ENCODE measurements at regions not wholly inside any gene's neighbourhood (a gene's known extent, or its start where the extent isn't known, plus 50 kb on each side); places are given as distances from the start of the nearest gene placed in this dataset.

GRCh38 chr1:244948416-244948815 is 84.1 kb upstream of the HNRNPU start:
- H3K9ac ChIP-seq (ENCODE audit: insufficient read length, low read depth), result no peak overlapping the region
- H3K27me3 ChIP-seq (ENCODE audit: insufficient read depth, insufficient read length), result no peaks in the 10 kb centered on the region
- H3K36me3 ChIP-seq (ENCODE audit: insufficient read depth, insufficient read length, low read length), result no peaks in the 10 kb centered on the region
- no peak overlapping the region for H3K4me3 ChIP-seq (ENCODE audit: insufficient read length, low read depth)
- DNase-seq (ENCODE audit: low read depth, low spot score), result no peak
- H3K9me3 ChIP-seq (ENCODE audit: insufficient read depth, low read length), result no peaks in the 10 kb centered on the region
- no peaks in the 10 kb centered on the region for H3K4me1 ChIP-seq (ENCODE audit: insufficient read depth, insufficient read length)
- TF ChIP-seq SUZ12 (IDR thresholded peaks at IDR 0.05; ENCODE audit: extremely low read depth, insufficient read depth, insufficient read length) (no peak), YY1 (IDR thresholded peaks at IDR 0.05; ENCODE audit: insufficient read depth, insufficient read length) (no peak), ZNF274 (IDR thresholded peaks at IDR 0.05; ENCODE audit: low read depth, low read length) (no peak)

DNA sequence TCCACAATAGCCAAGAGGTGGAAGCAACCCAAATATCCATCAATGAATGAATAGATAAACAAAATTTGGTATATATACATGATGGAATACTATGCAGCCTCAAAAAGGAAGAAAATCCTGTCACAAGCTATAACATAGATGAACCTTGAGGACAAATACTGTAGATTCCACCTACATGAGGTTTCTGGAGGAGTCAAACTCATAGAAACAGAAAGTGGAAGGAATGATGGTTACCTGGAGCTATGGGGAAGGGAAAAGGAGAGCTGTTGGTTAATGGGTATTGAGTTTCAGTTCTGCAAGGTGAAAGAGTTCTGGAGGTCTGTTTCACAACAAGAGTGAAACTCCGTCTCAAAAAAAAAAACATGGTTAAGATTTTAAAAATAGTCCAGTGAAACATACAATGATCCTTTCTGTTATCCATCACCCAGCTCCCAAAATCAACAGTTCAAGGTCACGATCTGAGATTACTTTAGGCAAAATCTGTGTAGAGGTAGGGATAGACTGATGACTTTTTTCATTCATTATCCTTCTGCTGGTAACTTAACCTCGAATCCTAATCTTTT is 80.8 kb upstream of the HNRNPU start:
- H3K9ac ChIP-seq (ENCODE audit: insufficient read length, low read depth), result no peak overlapping the region
- no peak overlapping the region for H3K4me3 ChIP-seq (ENCODE audit: insufficient read length, low read depth)
- no peak for DNase-seq (ENCODE audit: low read depth, low spot score)
- H3K9me3 ChIP-seq (ENCODE audit: insufficient read depth, low read length), result no peaks in the 10 kb centered on the region
- no peaks in the 10 kb centered on the region for H3K27me3 ChIP-seq (ENCODE audit: insufficient read depth, insufficient read length)
- H3K36me3 ChIP-seq (ENCODE audit: insufficient read depth, insufficient read length, low read length), result no peaks in the 10 kb centered on the region
- no peaks in the 10 kb centered on the region for H3K4me1 ChIP-seq (ENCODE audit: insufficient read depth, insufficient read length)
- TF ChIP-seq SUZ12 (IDR thresholded peaks at IDR 0.05; ENCODE audit: extremely low read depth, insufficient read depth, insufficient read length) (no peak), YY1 (IDR thresholded peaks at IDR 0.05; ENCODE audit: insufficient read depth, insufficient read length) (no peak), ZNF274 (IDR thresholded peaks at IDR 0.05; ENCODE audit: low read depth, low read length) (no peak)

- Histone ChIP-seq H3K36me3 (ENCODE audit: insufficient read depth, insufficient read length, low read length) (no peaks in the 10 kb centered on the region), H3K4me3 (ENCODE audit: insufficient read length, low read depth) (no peak overlapping the region), H3K9ac (ENCODE audit: insufficient read length, low read depth) (no peak overlapping the region), H3K9me3 (ENCODE audit: insufficient read depth, low read length) (no peaks in the 10 kb centered on the region), H3K4me1 (ENCODE audit: insufficient read depth, insufficient read length) (no peaks in the 10 kb centered on the region), H3K27me3 (ENCODE audit: insufficient read depth, insufficient read length) (no peaks in the 10 kb centered on the region)
- DNase-seq (ENCODE audit: low read depth, low spot score), result no peak
- TF ChIP-seq YY1 (IDR thresholded peaks at IDR 0.05; ENCODE audit: insufficient read depth, insufficient read length), result no peak
- no peak for TF ChIP-seq SUZ12 (IDR thresholded peaks at IDR 0.05; ENCODE audit: extremely low read depth, insufficient read depth, insufficient read length)
- no peak for TF ChIP-seq ZNF274 (IDR thresholded peaks at IDR 0.05; ENCODE audit: low read depth, low read length)
Measured at GRCh38 chr1:244941121-244941520, 76.8 kb upstream of the HNRNPU start.

DNA sequence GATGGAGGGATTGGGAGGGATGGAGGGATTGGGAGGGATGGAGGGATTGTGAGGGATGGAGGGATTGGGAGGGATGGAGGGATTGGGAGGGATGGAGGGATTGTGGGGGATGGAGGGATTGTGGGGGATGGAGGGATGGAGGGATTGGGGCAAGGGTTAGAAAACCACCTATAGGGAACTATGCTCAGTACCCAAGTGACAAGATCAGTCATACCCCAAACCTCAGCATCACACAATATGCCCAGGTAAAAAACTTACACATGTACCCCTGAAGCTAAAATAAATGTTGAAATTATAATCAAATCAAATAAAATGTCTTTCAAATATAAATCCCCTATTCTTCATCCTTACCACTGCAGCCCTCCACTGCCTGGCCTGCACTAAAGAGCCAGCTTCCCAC is 72.8 kb upstream of the HNRNPU start:
- TF ChIP-seq YY1 (IDR thresholded peaks at IDR 0.05; ENCODE audit: insufficient read depth, insufficient read length), result no peak
- TF ChIP-seq SUZ12 (IDR thresholded peaks at IDR 0.05; ENCODE audit: extremely low read depth, insufficient read depth, insufficient read length), result no peak
- no peak for TF ChIP-seq ZNF274 (IDR thresholded peaks at IDR 0.05; ENCODE audit: low read depth, low read length)
- Histone ChIP-seq H3K4me3 (ENCODE audit: insufficient read length, low read depth) (no peak overlapping the region), H3K36me3 (ENCODE audit: insufficient read depth, insufficient read length, low read length) (no peaks in the 10 kb centered on the region), H3K9me3 (ENCODE audit: insufficient read depth, low read length) (no peaks in the 10 kb centered on the region), H3K9ac (ENCODE audit: insufficient read length, low read depth) (no peak overlapping the region), H3K4me1 (ENCODE audit: insufficient read depth, insufficient read length) (no peaks in the 10 kb centered on the region), H3K27me3 (ENCODE audit: insufficient read depth, insufficient read length) (no peaks in the 10 kb centered on the region)
- no peak for DNase-seq (ENCODE audit: low read depth, low spot score)

DNA sequence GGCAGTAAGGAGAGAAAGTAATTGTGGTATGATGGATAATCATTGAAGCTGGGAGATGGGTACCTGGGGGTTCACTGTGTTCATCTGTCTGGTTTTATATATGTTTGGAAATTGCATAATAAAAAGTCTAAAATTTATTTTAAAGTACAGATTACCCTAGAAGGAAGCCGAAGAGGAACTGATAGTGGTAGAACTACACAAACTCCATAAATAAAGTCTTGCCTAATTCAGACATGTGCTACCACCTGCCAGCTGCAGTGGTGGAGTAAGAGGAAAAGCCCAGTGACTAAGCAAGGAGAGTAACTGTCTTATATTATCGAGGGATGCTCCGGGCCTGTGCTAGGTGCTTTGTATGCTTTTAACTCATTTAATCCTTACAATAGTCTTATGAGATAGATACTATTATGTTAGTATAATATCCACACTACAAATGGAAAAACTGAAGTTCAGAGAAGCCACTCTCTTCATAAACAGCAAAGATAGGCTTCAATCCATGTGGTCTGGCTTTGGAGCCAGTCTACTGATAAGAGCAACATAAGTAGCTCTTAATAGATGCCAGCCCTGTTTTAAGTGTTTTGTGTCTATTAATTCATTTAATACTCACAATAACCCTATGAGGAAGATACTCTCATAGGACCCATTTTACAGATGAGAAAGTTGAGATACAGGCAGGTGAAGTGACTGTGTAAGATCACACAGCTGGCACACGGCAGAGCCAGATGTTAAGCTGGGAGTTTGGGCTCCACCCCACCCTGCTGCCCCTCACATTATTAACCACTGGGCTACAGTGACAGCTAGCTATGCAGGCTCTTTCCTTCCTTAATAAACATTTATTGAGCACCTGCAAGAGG is 56.8 kb upstream of the HNRNPU start:
- Histone ChIP-seq H3K9ac (ENCODE audit: insufficient read length, low read depth) (no peak overlapping the region), H3K4me3 (ENCODE audit: insufficient read length, low read depth) (no peak overlapping the region)
- no peak for DNase-seq (ENCODE audit: low read depth, low spot score)

DNA sequence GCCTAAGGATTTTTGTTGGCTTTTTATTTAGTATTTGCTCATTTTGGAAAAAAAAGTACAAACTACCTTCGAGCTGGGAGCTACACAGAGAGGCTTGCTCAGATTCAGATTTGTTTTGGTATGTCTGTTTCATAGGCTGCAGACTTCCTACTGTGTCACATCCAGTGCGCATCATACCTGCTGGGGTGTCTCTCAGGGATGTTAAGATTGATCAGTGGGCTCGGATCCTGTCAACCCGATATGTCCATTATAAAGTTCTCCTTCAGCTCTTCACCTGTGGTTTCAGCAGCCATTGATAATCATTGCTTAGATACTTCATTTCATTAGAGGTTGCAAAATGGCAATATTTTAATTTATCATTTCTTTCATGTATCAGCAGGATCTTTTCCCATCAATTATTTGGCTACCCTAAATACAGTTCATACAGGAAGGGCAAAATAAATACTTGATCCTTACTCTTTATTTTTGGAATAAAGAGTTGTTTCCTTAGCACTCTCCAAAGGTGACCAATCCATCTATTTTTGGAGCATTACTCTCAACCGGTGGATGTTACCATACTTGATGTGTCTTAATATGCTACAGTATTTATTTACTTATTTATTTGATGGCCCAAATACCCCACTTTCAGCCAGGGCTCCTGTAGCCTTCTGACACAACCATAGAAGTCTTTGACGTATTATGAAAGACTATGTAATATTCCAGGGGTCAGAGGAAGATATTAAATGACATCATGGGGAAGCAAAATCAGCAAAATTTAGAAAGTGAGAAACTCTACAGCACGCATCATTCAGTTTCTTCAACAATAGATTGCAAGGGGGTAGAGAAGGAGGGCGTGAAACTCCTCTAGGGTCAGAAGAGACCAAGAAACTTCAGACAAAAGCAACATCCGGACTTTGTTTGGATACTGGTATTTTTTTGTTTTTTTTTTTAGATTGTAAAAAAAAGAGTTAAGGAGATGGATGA is 55.3 kb upstream of the HNRNPU start:
- DNase-seq (ENCODE audit: low read depth, low spot score), result no peak
- H3K27me3 ChIP-seq (ENCODE audit: insufficient read depth, insufficient read length), result peaks cover 36% of the 10 kb centered on the region
- H3K4me1 ChIP-seq (ENCODE audit: insufficient read depth, insufficient read length), result no peaks in the 10 kb centered on the region
- no peak overlapping the region for H3K9ac ChIP-seq (ENCODE audit: insufficient read length, low read depth)
- peak overlapping the region; percentile 63 for H3K4me3 ChIP-seq (ENCODE audit: insufficient read length, low read depth)
- no peaks in the 10 kb centered on the region for H3K36me3 ChIP-seq (ENCODE audit: insufficient read depth, insufficient read length, low read length)
- no peaks in the 10 kb centered on the region for H3K9me3 ChIP-seq (ENCODE audit: insufficient read depth, low read length)
- TF ChIP-seq SUZ12 (IDR thresholded peaks at IDR 0.05; ENCODE audit: extremely low read depth, insufficient read depth, insufficient read length) (no peak), ZNF274 (IDR thresholded peaks at IDR 0.05; ENCODE audit: low read depth, low read length) (no peak)

More for the DNA sequence above, 56.8 kb upstream of the HNRNPU start:
- no peaks in the 10 kb centered on the region for H3K9me3 ChIP-seq (ENCODE audit: insufficient read depth, low read length)
- peaks cover 34% of the 10 kb centered on the region for H3K27me3 ChIP-seq (ENCODE audit: insufficient read depth, insufficient read length)
- H3K4me1 ChIP-seq (ENCODE audit: insufficient read depth, insufficient read length), result no peaks in the 10 kb centered on the region
- TF ChIP-seq SUZ12 (IDR thresholded peaks at IDR 0.05; ENCODE audit: extremely low read depth, insufficient read depth, insufficient read length) (no peak), YY1 (IDR thresholded peaks at IDR 0.05; ENCODE audit: insufficient read depth, insufficient read length) (no peak), ZNF274 (IDR thresholded peaks at IDR 0.05; ENCODE audit: low read depth, low read length) (no peak)
- H3K36me3 ChIP-seq (ENCODE audit: insufficient read depth, insufficient read length, low read length), result no peaks in the 10 kb centered on the region
